Ovary (tissue), 3 donors: ENCODE measurements at regions not wholly inside any gene's neighbourhood (a gene's known extent, or its start where the extent isn't known, plus 50 kb on each side); places are given as distances from the start of the nearest gene placed in this dataset.

Experiments
- EP300 ChIP-seq: sonication (generic); formaldehyde crosslinking; IDR thresholded peaks from one replicate; pipeline ENCODE4 v1.6.1; 2017; ENCODE audit warnings: antibody characterized with exemption
- TF ChIP-seq, protein P1 (sequence below), 3 donors: fragments of 450-650 bp in 2 of 3; fragments of 200-600 bp in 1 of 3; IDR thresholded peaks; one replicate each; pipeline versions ENCODE4 v1.5.1 to v1.8.0; 2016 to 2022; ENCODE audit warnings: antibody characterized with exemption in 3 of 3, mild to moderate bottlenecking in 1 of 3
- donor health status: DM: no; HTN: no; CAD: no.

- TF ChIP-seq, protein P1, sequence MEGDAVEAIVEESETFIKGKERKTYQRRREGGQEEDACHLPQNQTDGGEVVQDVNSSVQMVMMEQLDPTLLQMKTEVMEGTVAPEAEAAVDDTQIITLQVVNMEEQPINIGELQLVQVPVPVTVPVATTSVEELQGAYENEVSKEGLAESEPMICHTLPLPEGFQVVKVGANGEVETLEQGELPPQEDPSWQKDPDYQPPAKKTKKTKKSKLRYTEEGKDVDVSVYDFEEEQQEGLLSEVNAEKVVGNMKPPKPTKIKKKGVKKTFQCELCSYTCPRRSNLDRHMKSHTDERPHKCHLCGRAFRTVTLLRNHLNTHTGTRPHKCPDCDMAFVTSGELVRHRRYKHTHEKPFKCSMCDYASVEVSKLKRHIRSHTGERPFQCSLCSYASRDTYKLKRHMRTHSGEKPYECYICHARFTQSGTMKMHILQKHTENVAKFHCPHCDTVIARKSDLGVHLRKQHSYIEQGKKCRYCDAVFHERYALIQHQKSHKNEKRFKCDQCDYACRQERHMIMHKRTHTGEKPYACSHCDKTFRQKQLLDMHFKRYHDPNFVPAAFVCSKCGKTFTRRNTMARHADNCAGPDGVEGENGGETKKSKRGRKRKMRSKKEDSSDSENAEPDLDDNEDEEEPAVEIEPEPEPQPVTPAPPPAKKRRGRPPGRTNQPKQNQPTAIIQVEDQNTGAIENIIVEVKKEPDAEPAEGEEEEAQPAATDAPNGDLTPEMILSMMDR (IDR thresholded peaks at IDR 0.05), result no peak
- no peak for TF ChIP-seq EP300
These were observed 119.2 kb downstream of the CCNA1 start for GRCh38 chr13:36551445-36551844.
